H1 (cell line): ENCODE measurements at regions not wholly inside any gene's neighbourhood (a gene's known extent, or its start where the extent isn't known, plus 50 kb on each side); places are given as distances from the start of the nearest gene placed in this dataset.

Experiments used
- CTCF ChIA-PET: fragments of 300-600 bp; sonication (Branson Sonifier 250); formaldehyde crosslinking; loops from one replicate; lab custom pipeline; 2021; ENCODE audit not compliant: partially characterized antibody; lab: Charles Lee
- POLR2A ChIA-PET: fragments of 300-600 bp; sonication (Branson Sonifier 250); formaldehyde crosslinking; loops from one replicate; lab custom pipeline; 2021; ENCODE audit warnings: inconsistent platforms; ENCODE audit not compliant: partially characterized antibody; lab: Charles Lee
- DNase-seq, 2 experiments: peaks; one replicate each; pipeline versions ENCODE4 v3.0.0 to v3.0.0-alpha.2; 2010 to 2022; ENCODE audit warnings: low spot score in 2 of 2, low read depth in 1 of 2, mixed read lengths in 1 of 2
- FAIRE-seq: peaks from 2 replicates; lab custom pipeline; 2011; peaks lifted over from hg19 to GRCh38; lab: Jason Lieb, UNC
- H2AFZ ChIP-seq: 2 replicates; pipeline ENCODE4 v1.8.1; 2012; ENCODE audit warnings: low read length, inconsistent platforms
- H2AK5ac ChIP-seq: 2 replicates; pipeline ENCODE4 v1.6.1; 2013; ENCODE audit warnings: low read depth, low read length
- H2BK120ac ChIP-seq: replicated peaks from 2 replicates; pipeline ENCODE3; 2013; ENCODE audit warnings: low read depth, low read length, inconsistent platforms
- H2BK12ac ChIP-seq: 2 replicates; pipeline ENCODE4 v1.6.1; 2013; ENCODE audit warnings: low read depth, low read length
- H2BK15ac ChIP-seq: 2 replicates; pipeline ENCODE4 v1.6.1; 2013; ENCODE audit warnings: low read length
- H2BK20ac ChIP-seq: 2 replicates; pipeline ENCODE4 v1.6.1; 2013; ENCODE audit warnings: low read length
- H2BK5ac ChIP-seq: 2 replicates; pipeline ENCODE4 v1.6.1; 2013; ENCODE audit warnings: low read depth, low read length
- H3K14ac ChIP-seq: 2 replicates; pipeline ENCODE4 v1.6.1; 2013; ENCODE audit warnings: inconsistent platforms; ENCODE audit not compliant: insufficient read length
- H3K18ac ChIP-seq: 2 replicates; pipeline ENCODE4 v1.6.1; 2013; ENCODE audit warnings: low read length; ENCODE audit errors: extremely low read depth
- H3K23ac ChIP-seq: 2 replicates; pipeline ENCODE4 v1.6.1; 2013; ENCODE audit warnings: inconsistent platforms; ENCODE audit not compliant: insufficient read length
- H3K23me2 ChIP-seq: 2 replicates; pipeline ENCODE4 v1.6.1; 2013; ENCODE audit warnings: low read depth, low read length
- H3K27ac ChIP-seq: 2 replicates; pipeline ENCODE4 v1.6.1; 2011; ENCODE audit warnings: low read depth, low read length, inconsistent platforms
- H3K27me3 ChIP-seq, 4 experiments: replicated peaks in 1 of 4; 1 replicate in 1 of 4; 2 replicates in 3 of 4; pipeline versions ENCODE4 v1.6.1 to v1.8.1; 2011 to 2013; ENCODE audit warnings: low read length in 3 of 4, mild to moderate bottlenecking in 3 of 4, inconsistent platforms in 2 of 4, mixed read lengths in 2 of 4, moderate library complexity in 1 of 4; ENCODE audit not compliant: control insufficient read depth in 3 of 4, insufficient read depth in 3 of 4; ENCODE audit errors: extremely low read depth in 1 of 4
- H3K36me3 ChIP-seq, 4 experiments: 2 replicates each; pipeline versions ENCODE4 v1.6.1 to v1.8.1; 2011 to 2013; ENCODE audit warnings: mild to moderate bottlenecking in 4 of 4, low read length in 3 of 4, moderate library complexity in 2 of 4, control low read depth in 1 of 4, inconsistent platforms in 1 of 4; ENCODE audit not compliant: insufficient read depth in 4 of 4, control insufficient read depth in 2 of 4
- H3K4ac ChIP-seq: replicated peaks from 2 replicates; pipeline ENCODE3; 2013; ENCODE audit warnings: low read length, low read depth, mixed read lengths, inconsistent platforms; ENCODE audit not compliant: insufficient read length
- H3K4me1 ChIP-seq, 4 experiments: replicated peaks in 1 of 4; 1 replicate in 1 of 4; 2 replicates in 3 of 4; pipeline versions ENCODE4 v1.6.1 to v1.8.1; 2011 to 2013; ENCODE audit warnings: low read length in 3 of 4, inconsistent platforms in 2 of 4, mixed read lengths in 1 of 4; ENCODE audit not compliant: insufficient read depth in 4 of 4, control insufficient read depth in 3 of 4
- H3K4me2 ChIP-seq, 2 experiments: 2 replicates each; pipeline versions ENCODE4 v1.6.1 to v1.8.1; 2011 to 2013; ENCODE audit warnings: low read depth in 2 of 2, low read length in 2 of 2, control low read depth in 1 of 2, inconsistent platforms in 1 of 2, mild to moderate bottlenecking in 1 of 2; ENCODE audit not compliant: insufficient read depth in 1 of 2
- H3K4me3 ChIP-seq, 4 experiments: fragments of 200-600, 300-600 bp in 1 of 4; sonication (generic), shearing (Covaris generic), sonication (Bioruptor Twin) in 1 of 4; 2 replicates each; pipeline versions ENCODE4 v1.5.1 to v1.8.1; 2011 to 2016; ENCODE audit warnings: low read length in 4 of 4, low read depth in 3 of 4, control low read depth in 2 of 4, inconsistent platforms in 2 of 4, mild to moderate bottlenecking in 2 of 4, mixed read lengths in 1 of 4, moderate library complexity in 1 of 4; ENCODE audit not compliant: insufficient read depth in 2 of 4; ENCODE audit errors: extremely low read depth in 1 of 4
- H3K56ac ChIP-seq: replicated peaks from 2 replicates; pipeline ENCODE3; 2013; ENCODE audit warnings: low read depth, mild to moderate bottlenecking, mixed read lengths, low read length, inconsistent platforms; ENCODE audit not compliant: insufficient read length
- H3K79me1 ChIP-seq: 2 replicates; pipeline ENCODE4 v1.6.1; 2013; ENCODE audit warnings: low read depth, low read length, control low read depth
- H3K79me2 ChIP-seq, 2 experiments: 2 replicates each; pipeline versions ENCODE4 v1.6.1 to v1.8.1; 2012 to 2013; ENCODE audit warnings: low read length in 2 of 2, mild to moderate bottlenecking in 2 of 2, inconsistent platforms in 1 of 2; ENCODE audit not compliant: insufficient read depth in 2 of 2, control insufficient read depth in 1 of 2
- H3K9ac ChIP-seq, 4 experiments: replicated peaks in 1 of 4; 1 replicate in 1 of 4; 2 replicates in 3 of 4; pipeline versions ENCODE4 v1.6.1 to v1.8.1; 2011 to 2013; ENCODE audit warnings: low read depth in 3 of 4, low read length in 3 of 4, control low read depth in 2 of 4, mild to moderate bottlenecking in 2 of 4, moderate library complexity in 2 of 4, inconsistent platforms in 1 of 4; ENCODE audit errors: extremely low read depth in 1 of 4
- H3K9me3 ChIP-seq, 2 experiments: 2 replicates each; pipeline versions ENCODE4 v1.6.1 to v1.8.1; 2012 to 2013; ENCODE audit warnings: mild to moderate bottlenecking in 2 of 2, moderate library complexity in 2 of 2, control low read depth in 1 of 2, inconsistent platforms in 1 of 2, low read depth in 1 of 2, low read length in 1 of 2, mixed read lengths in 1 of 2; ENCODE audit not compliant: insufficient read depth in 2 of 2
- H4K20me1 ChIP-seq, 2 experiments: replicated peaks in 1 of 2; 2 replicates each; pipeline versions ENCODE3 to v1.8.1; 2011 to 2013; ENCODE audit warnings: inconsistent platforms in 2 of 2, low read length in 2 of 2, mild to moderate bottlenecking in 1 of 2; ENCODE audit not compliant: insufficient read depth in 2 of 2, control insufficient read depth in 1 of 2
- H4K5ac ChIP-seq: 2 replicates; pipeline ENCODE4 v1.6.1; 2013; ENCODE audit warnings: low read length, low read depth, mixed read lengths, inconsistent platforms; ENCODE audit not compliant: insufficient read length
- H4K8ac ChIP-seq: 2 replicates; pipeline ENCODE4 v1.8.0; 2013; ENCODE audit warnings: mild to moderate bottlenecking, moderate library complexity, low read length, inconsistent platforms; ENCODE audit not compliant: insufficient read depth; ENCODE audit errors: extremely low read depth
- H4K91ac ChIP-seq: replicated peaks from 2 replicates; pipeline ENCODE3; 2013; ENCODE audit warnings: low read length, mixed read lengths, inconsistent platforms; ENCODE audit not compliant: insufficient read length
- ASH2L ChIP-seq: fragments of 200-600, 300-600 bp; sonication (generic); IDR thresholded peaks from one replicate; pipeline ENCODE4 v1.7.1; 2017; ENCODE audit warnings: low read length
- CHD2 ChIP-seq: IDR thresholded peaks from 2 replicates; pipeline ENCODE4 v1.6.1; 2012; ENCODE audit warnings: low read length, improper control_type of control experiment
- EP300 ChIP-seq, 2 experiments: IDR thresholded peaks; 1 replicate in 1 of 2; 2 replicates in 1 of 2; pipeline ENCODE4 v1.6.1; 2011 to 2012; ENCODE audit warnings: low read depth in 2 of 2, low read length in 2 of 2, mild to moderate bottlenecking in 2 of 2, borderline replicate concordance in 1 of 2, inconsistent platforms in 1 of 2, moderate library complexity in 1 of 2
- GTF2F1 ChIP-seq: IDR thresholded peaks from 2 replicates; pipeline ENCODE4 v1.6.1; 2012; ENCODE audit warnings: low read depth, low read length, improper control_type of control experiment, borderline replicate concordance
- JUN ChIP-seq: IDR thresholded peaks from 2 replicates; pipeline ENCODE4 v1.6.1; 2011; ENCODE audit warnings: low read depth, mild to moderate bottlenecking, improper control_type of control experiment, low read length
- POLR2A ChIP-seq, 2 experiments: IDR thresholded peaks; 1 replicate in 1 of 2; 2 replicates in 1 of 2; pipeline ENCODE4 v1.6.1; 2011; ENCODE audit warnings: low read depth in 2 of 2, low read length in 2 of 2, mild to moderate bottlenecking in 2 of 2; ENCODE audit errors: control extremely low read depth in 1 of 2
- RAD21 ChIP-seq, 2 experiments: IDR thresholded peaks in 1 of 2; conservative IDR thresholded peaks in 1 of 2; 2 replicates each; pipeline ENCODE4 v1.6.1; 2011; ENCODE audit warnings: low read depth in 2 of 2, low read length in 2 of 2, improper control_type of control experiment in 1 of 2, inconsistent platforms in 1 of 2, mild to moderate bottlenecking in 1 of 2, moderate library complexity in 1 of 2
- RNF2 ChIP-seq: fragments of 200-900, 300-1000 bp; sonication (generic); IDR thresholded peaks from 2 replicates; pipeline ENCODE4 v1.7.1; 2016; ENCODE audit warnings: borderline replicate concordance, low read depth, mild to moderate bottlenecking, antibody characterized with exemption, low read length; ENCODE audit not compliant: poor library complexity, severe bottlenecking; ENCODE audit errors: missing control alignments
- SP1 ChIP-seq: IDR thresholded peaks from 2 replicates; pipeline ENCODE4 v1.6.1; 2011; ENCODE audit warnings: low read depth, low read length
- SRF ChIP-seq: IDR thresholded peaks from 2 replicates; pipeline ENCODE4 v1.6.1; 2011; ENCODE audit warnings: mild to moderate bottlenecking, low read depth, low read length, moderate library complexity
- TAF1 ChIP-seq: IDR thresholded peaks from 2 replicates; pipeline ENCODE4 v1.6.1; 2011; ENCODE audit warnings: mild to moderate bottlenecking, low read depth, low read length
- TCF12 ChIP-seq: IDR thresholded peaks from 2 replicates; pipeline ENCODE4 v1.6.1; 2011; ENCODE audit warnings: low read depth, mild to moderate bottlenecking, low read length
- WGBS, 2 experiments: shearing (Covaris generic) in 1 of 2; methylation state at CpG; one replicate each; pipeline versions ENCODE4 v1.1.6 to v1.1.7; 2013 to 2015; ENCODE audit warnings: low lambda C conversion rate in 2 of 2, mixed read lengths in 2 of 2, inconsistent platforms in 1 of 2, low coverage in 1 of 2, missing lambda C conversion rate in 1 of 2; ENCODE audit not compliant: insufficient replicate concordance in 2 of 2, insufficient coverage in 1 of 2, insufficient read length in 1 of 2; ENCODE audit errors: extremely low coverage in 1 of 2, missing lambda C conversion rate in 1 of 2; 5-methylcytosine and 5-hydroxymethylcytosine counted together
- TF ChIP-seq, protein P1 (sequence below): IDR thresholded peaks from 2 replicates; pipeline ENCODE4 v1.6.1; 2012; ENCODE audit warnings: inconsistent platforms

- Histone ChIP-seq H3K9ac (no peak overlapping the region), H2AK5ac (no peak overlapping the region), H2BK20ac (no peak overlapping the region), H3K23me2 (no peaks in the 10 kb centered on the region), H3K4me2 (no peak overlapping the region), H4K20me1 (no peaks in the 10 kb centered on the region), H3K14ac (no peak overlapping the region), H2BK15ac (no peak overlapping the region), H4K5ac (no peak overlapping the region), H3K23ac (no peak overlapping the region), H3K4ac (no peak overlapping the region), H2BK5ac (no peak overlapping the region), H4K8ac (no peak overlapping the region), H2BK12ac (no peak overlapping the region), H3K36me3 (no peaks in the 10 kb centered on the region), H3K79me2 (no peaks in the 10 kb centered on the region), H3K27me3 (no peaks in the 10 kb centered on the region), H2AFZ (peak overlapping the region; percentile 91; the same call in 1 of the 2 replicates), H2BK120ac (no peak overlapping the region), H3K4me3 (no peak overlapping the region), H3K9me3 (no peaks in the 10 kb centered on the region), H3K56ac (no peak overlapping the region), H3K79me1 (no peaks in the 10 kb centered on the region), H4K91ac (no peak overlapping the region), H3K18ac (no peak overlapping the region), H3K27ac (no peak overlapping the region), H3K4me1 (no peaks in the 10 kb centered on the region)
- 86% methylated on average over 10 of the region's 10 CpGs; no CpG with 5 or more reads in 1 of the 2 experiments for WGBS, 2 experiments
- FAIRE-seq (no peak), DNase-seq (no peak)
- CTCF ChIA-PET = interaction anchor here (0.6 to 1.7 kb wide), 2 partner anchors 9 to 1426 kb away, joined by 3 to 9 read pairs; no protein-coding TSS in a partner anchor
- POLR2A ChIA-PET = no interaction called here
- TF ChIP-seq RNF2 (no peak), SP1 (no peak), RAD21 (IDR thresholded peaks at IDR 0.05 in 1 of 2, conservative IDR thresholded peaks at IDR 0.05 in 1 of 2; ENCODE audit: low read depth in 2 of 2, low read length in 2 of 2) (no peak), GTF2F1 (no peak), TAF1 (no peak), POLR2A (IDR thresholded peaks at IDR 0.05; ENCODE audit: control extremely low read depth in 1 of 2, low read depth in 2 of 2, low read length in 2 of 2) (no peak), SRF (no peak), ASH2L (no peak), CHD2 (no peak), JUN (no peak), TCF12 (no peak), EP300 (IDR thresholded peaks at IDR 0.05; ENCODE audit: borderline replicate concordance in 1 of 2, low read depth in 2 of 2, low read length in 2 of 2) (no peak)
- TF ChIP-seq, protein P1, sequence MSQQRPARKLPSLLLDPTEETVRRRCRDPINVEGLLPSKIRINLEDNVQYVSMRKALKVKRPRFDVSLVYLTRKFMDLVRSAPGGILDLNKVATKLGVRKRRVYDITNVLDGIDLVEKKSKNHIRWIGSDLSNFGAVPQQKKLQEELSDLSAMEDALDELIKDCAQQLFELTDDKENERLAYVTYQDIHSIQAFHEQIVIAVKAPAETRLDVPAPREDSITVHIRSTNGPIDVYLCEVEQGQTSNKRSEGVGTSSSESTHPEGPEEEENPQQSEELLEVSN = no peak
Observed at GRCh38 chr2:187118331-187119099, 269.5 kb upstream of the ZSWIM2 start.
